ENCODE measurements at regions not wholly inside any gene's neighbourhood (a gene's known extent, or its start where the extent isn't known, plus 50 kb on each side); places are given as distances from the start of the nearest gene placed in this dataset.

GRCh38 chr14:61192989-61193388 is 88.1 kb downstream of the TMEM30B start:
- DNase-seq (ENCODE audit: low spot score): no peak

GRCh38 chr14:61191733-61192132 is 89.4 kb downstream of the TMEM30B start:
- no peak for DNase-seq (ENCODE audit: low spot score)

- no peak for DNase-seq (ENCODE audit: low spot score)
Observed at GRCh38 chr14:61190341-61190740, 90.8 kb downstream of the TMEM30B start.

GRCh38 chr14:61188978-61189808 is 91.9 kb downstream of the TMEM30B start:
- peak; percentile 51 for DNase-seq (ENCODE audit: low spot score)

GRCh38 chr14:61188196-61188595 is 92.9 kb downstream of the TMEM30B start:
- no peak for DNase-seq (ENCODE audit: low spot score)

- DNase-seq (ENCODE audit: low spot score): no peak
Observed at GRCh38 chr14:61187196-61187905, 93.8 kb downstream of the TMEM30B start.

GRCh38 chr14:61186341-61187195 is 94.6 kb downstream of the TMEM30B start:
- no peak for DNase-seq (ENCODE audit: low spot score)

- no peak for DNase-seq (ENCODE audit: low spot score)
Observed at GRCh38 chr14:61185534-61185933, 95.6 kb downstream of the TMEM30B start.

GRCh38 chr14:61184112-61184511 is 97.0 kb downstream of the TMEM30B start:
- peak; percentile 62 for DNase-seq (ENCODE audit: low spot score)

- DNase-seq (ENCODE audit: low spot score): no peak
Observed at GRCh38 chr14:61183196-61183885, 97.8 kb downstream of the TMEM30B start.

- no peak for DNase-seq (ENCODE audit: low spot score)
Observed at GRCh38 chr14:61179796-61180398, 101.2 kb downstream of the TMEM30B start.

GRCh38 chr14:61179061-61179690 is 102.0 kb downstream of the TMEM30B start:
- peak; percentile 92 for DNase-seq (ENCODE audit: low spot score)

- peak; percentile 97 for DNase-seq (ENCODE audit: low spot score)
Observed at GRCh38 chr14:61178226-61179060, 102.7 kb downstream of the TMEM30B start.

- DNase-seq (ENCODE audit: low spot score): peak; percentile 80
Observed at GRCh38 chr14:61177279-61178225, 103.6 kb downstream of the TMEM30B start.

- peak; percentile 12 for DNase-seq (ENCODE audit: low spot score)
Observed at GRCh38 chr14:61176686-61177085, 104.5 kb downstream of the TMEM30B start.

GRCh38 chr14:61174987-61175386 is 106.2 kb downstream of the TMEM30B start:
- DNase-seq (ENCODE audit: low spot score): peak; percentile 51

GRCh38 chr14:61174441-61174891 is 106.7 kb downstream of the TMEM30B start:
- no peak for DNase-seq (ENCODE audit: low spot score)

GRCh38 chr14:61171727-61172126 is 109.4 kb downstream of the TMEM30B start:
- DNase-seq (ENCODE audit: low spot score): no peak

- no peak for DNase-seq (ENCODE audit: low spot score)
Observed at GRCh38 chr14:61168141-61168540, 113.0 kb downstream of the TMEM30B start.
